H1 (cell line): ENCODE measurements at regions not wholly inside any gene's neighbourhood (a gene's known extent, or its start where the extent isn't known, plus 50 kb on each side); places are given as distances from the start of the nearest gene placed in this dataset.

Experiments used
- CTCF ChIA-PET: fragments of 300-600 bp; sonication (Branson Sonifier 250); formaldehyde crosslinking; loops from one replicate; lab custom pipeline; 2021; ENCODE audit not compliant: partially characterized antibody; lab: Charles Lee
- POLR2A ChIA-PET: fragments of 300-600 bp; sonication (Branson Sonifier 250); formaldehyde crosslinking; loops from one replicate; lab custom pipeline; 2021; ENCODE audit warnings: inconsistent platforms; ENCODE audit not compliant: partially characterized antibody; lab: Charles Lee
- DNase-seq, 2 experiments: peaks; one replicate each; pipeline versions ENCODE4 v3.0.0 to v3.0.0-alpha.2; 2010 to 2022; ENCODE audit warnings: low spot score in 2 of 2, low read depth in 1 of 2, mixed read lengths in 1 of 2
- FAIRE-seq: peaks from 2 replicates; lab custom pipeline; 2011; peaks lifted over from hg19 to GRCh38; lab: Jason Lieb, UNC
- H2AFZ ChIP-seq: 2 replicates; pipeline ENCODE4 v1.8.1; 2012; ENCODE audit warnings: low read length, inconsistent platforms
- H2AK5ac ChIP-seq: 2 replicates; pipeline ENCODE4 v1.6.1; 2013; ENCODE audit warnings: low read depth, low read length
- H2BK120ac ChIP-seq: replicated peaks from 2 replicates; pipeline ENCODE3; 2013; ENCODE audit warnings: low read depth, low read length, inconsistent platforms
- H2BK12ac ChIP-seq: 2 replicates; pipeline ENCODE4 v1.6.1; 2013; ENCODE audit warnings: low read depth, low read length
- H2BK15ac ChIP-seq: 2 replicates; pipeline ENCODE4 v1.6.1; 2013; ENCODE audit warnings: low read length
- H2BK20ac ChIP-seq: 2 replicates; pipeline ENCODE4 v1.6.1; 2013; ENCODE audit warnings: low read length
- H2BK5ac ChIP-seq: 2 replicates; pipeline ENCODE4 v1.6.1; 2013; ENCODE audit warnings: low read depth, low read length
- H3K14ac ChIP-seq: 2 replicates; pipeline ENCODE4 v1.6.1; 2013; ENCODE audit warnings: inconsistent platforms; ENCODE audit not compliant: insufficient read length
- H3K18ac ChIP-seq: 2 replicates; pipeline ENCODE4 v1.6.1; 2013; ENCODE audit warnings: low read length; ENCODE audit errors: extremely low read depth
- H3K23ac ChIP-seq: 2 replicates; pipeline ENCODE4 v1.6.1; 2013; ENCODE audit warnings: inconsistent platforms; ENCODE audit not compliant: insufficient read length
- H3K23me2 ChIP-seq: 2 replicates; pipeline ENCODE4 v1.6.1; 2013; ENCODE audit warnings: low read depth, low read length
- H3K27ac ChIP-seq: 2 replicates; pipeline ENCODE4 v1.6.1; 2011; ENCODE audit warnings: low read depth, low read length, inconsistent platforms
- H3K27me3 ChIP-seq, 4 experiments: replicated peaks in 1 of 4; 1 replicate in 1 of 4; 2 replicates in 3 of 4; pipeline versions ENCODE4 v1.6.1 to v1.8.1; 2011 to 2013; ENCODE audit warnings: low read length in 3 of 4, mild to moderate bottlenecking in 3 of 4, inconsistent platforms in 2 of 4, mixed read lengths in 2 of 4, moderate library complexity in 1 of 4; ENCODE audit not compliant: control insufficient read depth in 3 of 4, insufficient read depth in 3 of 4; ENCODE audit errors: extremely low read depth in 1 of 4
- H3K36me3 ChIP-seq, 4 experiments: 2 replicates each; pipeline versions ENCODE4 v1.6.1 to v1.8.1; 2011 to 2013; ENCODE audit warnings: mild to moderate bottlenecking in 4 of 4, low read length in 3 of 4, moderate library complexity in 2 of 4, control low read depth in 1 of 4, inconsistent platforms in 1 of 4; ENCODE audit not compliant: insufficient read depth in 4 of 4, control insufficient read depth in 2 of 4
- H3K4ac ChIP-seq: replicated peaks from 2 replicates; pipeline ENCODE3; 2013; ENCODE audit warnings: low read length, low read depth, mixed read lengths, inconsistent platforms; ENCODE audit not compliant: insufficient read length
- H3K4me1 ChIP-seq, 4 experiments: replicated peaks in 1 of 4; 1 replicate in 1 of 4; 2 replicates in 3 of 4; pipeline versions ENCODE4 v1.6.1 to v1.8.1; 2011 to 2013; ENCODE audit warnings: low read length in 3 of 4, inconsistent platforms in 2 of 4, mixed read lengths in 1 of 4; ENCODE audit not compliant: insufficient read depth in 4 of 4, control insufficient read depth in 3 of 4
- H3K4me2 ChIP-seq, 2 experiments: 2 replicates each; pipeline versions ENCODE4 v1.6.1 to v1.8.1; 2011 to 2013; ENCODE audit warnings: low read depth in 2 of 2, low read length in 2 of 2, control low read depth in 1 of 2, inconsistent platforms in 1 of 2, mild to moderate bottlenecking in 1 of 2; ENCODE audit not compliant: insufficient read depth in 1 of 2
- H3K4me3 ChIP-seq, 4 experiments: fragments of 200-600, 300-600 bp in 1 of 4; sonication (generic), shearing (Covaris generic), sonication (Bioruptor Twin) in 1 of 4; 2 replicates each; pipeline versions ENCODE4 v1.5.1 to v1.8.1; 2011 to 2016; ENCODE audit warnings: low read length in 4 of 4, low read depth in 3 of 4, control low read depth in 2 of 4, inconsistent platforms in 2 of 4, mild to moderate bottlenecking in 2 of 4, mixed read lengths in 1 of 4, moderate library complexity in 1 of 4; ENCODE audit not compliant: insufficient read depth in 2 of 4; ENCODE audit errors: extremely low read depth in 1 of 4
- H3K56ac ChIP-seq: replicated peaks from 2 replicates; pipeline ENCODE3; 2013; ENCODE audit warnings: low read depth, mild to moderate bottlenecking, mixed read lengths, low read length, inconsistent platforms; ENCODE audit not compliant: insufficient read length
- H3K79me1 ChIP-seq: 2 replicates; pipeline ENCODE4 v1.6.1; 2013; ENCODE audit warnings: low read depth, low read length, control low read depth
- H3K79me2 ChIP-seq, 2 experiments: 2 replicates each; pipeline versions ENCODE4 v1.6.1 to v1.8.1; 2012 to 2013; ENCODE audit warnings: low read length in 2 of 2, mild to moderate bottlenecking in 2 of 2, inconsistent platforms in 1 of 2; ENCODE audit not compliant: insufficient read depth in 2 of 2, control insufficient read depth in 1 of 2
- H3K9ac ChIP-seq, 4 experiments: replicated peaks in 1 of 4; 1 replicate in 1 of 4; 2 replicates in 3 of 4; pipeline versions ENCODE4 v1.6.1 to v1.8.1; 2011 to 2013; ENCODE audit warnings: low read depth in 3 of 4, low read length in 3 of 4, control low read depth in 2 of 4, mild to moderate bottlenecking in 2 of 4, moderate library complexity in 2 of 4, inconsistent platforms in 1 of 4; ENCODE audit errors: extremely low read depth in 1 of 4
- H3K9me3 ChIP-seq, 2 experiments: 2 replicates each; pipeline versions ENCODE4 v1.6.1 to v1.8.1; 2012 to 2013; ENCODE audit warnings: mild to moderate bottlenecking in 2 of 2, moderate library complexity in 2 of 2, control low read depth in 1 of 2, inconsistent platforms in 1 of 2, low read depth in 1 of 2, low read length in 1 of 2, mixed read lengths in 1 of 2; ENCODE audit not compliant: insufficient read depth in 2 of 2
- H4K20me1 ChIP-seq, 2 experiments: replicated peaks in 1 of 2; 2 replicates each; pipeline versions ENCODE3 to v1.8.1; 2011 to 2013; ENCODE audit warnings: inconsistent platforms in 2 of 2, low read length in 2 of 2, mild to moderate bottlenecking in 1 of 2; ENCODE audit not compliant: insufficient read depth in 2 of 2, control insufficient read depth in 1 of 2
- H4K5ac ChIP-seq: 2 replicates; pipeline ENCODE4 v1.6.1; 2013; ENCODE audit warnings: low read length, low read depth, mixed read lengths, inconsistent platforms; ENCODE audit not compliant: insufficient read length
- H4K8ac ChIP-seq: 2 replicates; pipeline ENCODE4 v1.8.0; 2013; ENCODE audit warnings: mild to moderate bottlenecking, moderate library complexity, low read length, inconsistent platforms; ENCODE audit not compliant: insufficient read depth; ENCODE audit errors: extremely low read depth
- H4K91ac ChIP-seq: replicated peaks from 2 replicates; pipeline ENCODE3; 2013; ENCODE audit warnings: low read length, mixed read lengths, inconsistent platforms; ENCODE audit not compliant: insufficient read length
- ATF3 ChIP-seq: IDR thresholded peaks from 2 replicates; pipeline ENCODE4 v1.6.1; 2011; ENCODE audit warnings: low read depth, mild to moderate bottlenecking, low read length; ENCODE audit not compliant: insufficient read depth
- CBX5 ChIP-seq: fragments of 300-800, 300-1000 bp; sonication (generic); IDR thresholded peaks from 2 replicates; pipeline ENCODE4 v1.7.1; 2016; ENCODE audit warnings: antibody characterized with exemption, low read length, low read depth
- CBX8 ChIP-seq: fragments of 300-800, 300-1000 bp; sonication (generic); IDR thresholded peaks from 2 replicates; pipeline ENCODE4 v1.7.1; 2016; ENCODE audit warnings: low read depth, low read length, borderline replicate concordance
- MAFK ChIP-seq: IDR thresholded peaks from 2 replicates; pipeline ENCODE4 v1.6.1; 2012; ENCODE audit warnings: low read depth, mild to moderate bottlenecking, improper control_type of control experiment, low read length
- POLR2A ChIP-seq, 2 experiments: IDR thresholded peaks; 1 replicate in 1 of 2; 2 replicates in 1 of 2; pipeline ENCODE4 v1.6.1; 2011; ENCODE audit warnings: low read depth in 2 of 2, low read length in 2 of 2, mild to moderate bottlenecking in 2 of 2; ENCODE audit errors: control extremely low read depth in 1 of 2
- RBBP5 ChIP-seq: IDR thresholded peaks from 2 replicates; pipeline ENCODE4 v1.7.1; 2012; ENCODE audit warnings: low read depth, mild to moderate bottlenecking, inconsistent platforms, low read length, moderate library complexity, borderline replicate concordance
- RNF2 ChIP-seq: fragments of 200-900, 300-1000 bp; sonication (generic); IDR thresholded peaks from 2 replicates; pipeline ENCODE4 v1.7.1; 2016; ENCODE audit warnings: borderline replicate concordance, low read depth, mild to moderate bottlenecking, antibody characterized with exemption, low read length; ENCODE audit not compliant: poor library complexity, severe bottlenecking; ENCODE audit errors: missing control alignments
- SIRT6 ChIP-seq: IDR thresholded peaks from one replicate; pipeline ENCODE4 v1.7.1; 2012; ENCODE audit warnings: low read length, inconsistent platforms
- SP2 ChIP-seq: IDR thresholded peaks from 2 replicates; pipeline ENCODE4 v1.6.1; 2012; ENCODE audit warnings: mild to moderate bottlenecking, low read length, inconsistent platforms
- TEAD4 ChIP-seq: IDR thresholded peaks from 2 replicates; pipeline ENCODE4 v1.6.1; 2012; ENCODE audit warnings: low read depth, low read length, inconsistent platforms, mixed read lengths
- WGBS, 2 experiments: shearing (Covaris generic) in 1 of 2; methylation state at CpG; one replicate each; pipeline versions ENCODE4 v1.1.6 to v1.1.7; 2013 to 2015; ENCODE audit warnings: low lambda C conversion rate in 2 of 2, mixed read lengths in 2 of 2, inconsistent platforms in 1 of 2, low coverage in 1 of 2, missing lambda C conversion rate in 1 of 2; ENCODE audit not compliant: insufficient replicate concordance in 2 of 2, insufficient coverage in 1 of 2, insufficient read length in 1 of 2; ENCODE audit errors: extremely low coverage in 1 of 2, missing lambda C conversion rate in 1 of 2; 5-methylcytosine and 5-hydroxymethylcytosine counted together

GRCh38 chr12:24125280-24125679, 175.8 kb upstream of the SOX5 start:
- no peak for TF ChIP-seq TEAD4
- no peak for TF ChIP-seq ATF3
- TF ChIP-seq CBX8, result no peak
- TF ChIP-seq SIRT6, result no peak
- no peak for TF ChIP-seq SP2
- no peak for TF ChIP-seq POLR2A (IDR thresholded peaks at IDR 0.05; ENCODE audit: control extremely low read depth in 1 of 2, low read depth in 2 of 2, low read length in 2 of 2)
- no peak for TF ChIP-seq RBBP5
- no peak for TF ChIP-seq CBX5
- TF ChIP-seq MAFK, result no peak
- TF ChIP-seq RNF2, result no peak
- FAIRE-seq (no peak), DNase-seq (no peak)
- Histone ChIP-seq H2BK120ac (no peak overlapping the region), H2BK20ac (no peak overlapping the region), H3K14ac (no peak overlapping the region), H2AK5ac (no peak overlapping the region), H3K23me2 (no peaks in the 10 kb centered on the region), H2AFZ (no peak overlapping the region), H3K79me1 (no peaks in the 10 kb centered on the region), H3K4me2 (no peak overlapping the region), H2BK5ac (no peak overlapping the region), H3K9ac (no peak overlapping the region), H4K91ac (no peak overlapping the region), H3K9me3 (no peaks in the 10 kb centered on the region), H3K27me3 (no peaks in the 10 kb centered on the region), H3K56ac (no peak overlapping the region), H3K27ac (no peak overlapping the region), H3K4me1 (no peaks in the 10 kb centered on the region), H3K4ac (no peak overlapping the region), H2BK15ac (no peak overlapping the region), H3K18ac (no peak overlapping the region), H3K36me3 (no peaks in the 10 kb centered on the region), H2BK12ac (no peak overlapping the region), H4K8ac (no peak overlapping the region), H4K5ac (no peak overlapping the region), H3K4me3 (no peak overlapping the region), H4K20me1 (no peaks in the 10 kb centered on the region), H3K23ac (no peak overlapping the region), H3K79me2 (no peaks in the 10 kb centered on the region)
- POLR2A ChIA-PET, result no interaction called here
- 92% methylated on average over 4 of the region's 4 CpGs; no CpG with 5 or more reads in 1 of the 2 experiments for WGBS, 2 experiments
- CTCF ChIA-PET, result no interaction called here
